Neural cell (in vitro differentiated cells): ENCODE measurements at regions not wholly inside any gene's neighbourhood (a gene's known extent, or its start where the extent isn't known, plus 50 kb on each side); places are given as distances from the start of the nearest gene placed in this dataset.

Source experiments
- H2AFZ ChIP-seq: fragments of 200-600, 300-800 bp; sonication (generic), shearing (Covaris generic); 2 replicates; pipeline ENCODE4 v1.6.0; 2014; ENCODE audit warnings: low read depth, mild to moderate bottlenecking, antibody characterized with exemption, low read length, moderate library complexity
- H3F3A ChIP-seq: fragments of 200-600 bp; shearing (Covaris generic); 2 replicates; pipeline ENCODE4 v1.6.1; 2016; ENCODE audit warnings: mild to moderate bottlenecking, moderate library complexity, mixed read lengths, antibody characterized with exemption, low read length; ENCODE audit not compliant: insufficient read depth, poor library complexity, severe bottlenecking
- H3K27ac ChIP-seq: fragments of 200-600, 300-800 bp; sonication (generic), shearing (Covaris generic); 2 replicates; pipeline ENCODE4 v1.5.1; 2014; ENCODE audit warnings: mild to moderate bottlenecking, low read length, moderate library complexity
- H3K27me3 ChIP-seq: fragments of 300-800, 200-600 bp; sonication (generic), shearing (Covaris generic); 2 replicates; pipeline ENCODE4 v1.6.0; 2014; ENCODE audit warnings: mild to moderate bottlenecking, low read depth, low read length, moderate library complexity; ENCODE audit not compliant: insufficient read depth
- H3K36me3 ChIP-seq: fragments of 300-800, 200-600 bp; sonication (generic), shearing (Covaris generic); 2 replicates; pipeline ENCODE4 v1.5.1; 2014; ENCODE audit warnings: mild to moderate bottlenecking, antibody characterized with exemption, low read length, moderate library complexity; ENCODE audit not compliant: insufficient read depth
- H3K4me2 ChIP-seq: fragments of 300-800, 200-600 bp; sonication (generic), shearing (Covaris generic); 2 replicates; pipeline ENCODE4 v1.6.0; 2014; ENCODE audit warnings: mild to moderate bottlenecking, low read length
- H3K4me3 ChIP-seq: fragments of 300-800, 200-600 bp; sonication (generic), shearing (Covaris generic); 2 replicates; pipeline ENCODE4 v1.5.1; 2014; ENCODE audit warnings: mild to moderate bottlenecking, low read length, moderate library complexity
- H3K79me2 ChIP-seq: fragments of 200-600 bp; shearing (Covaris generic); replicated peaks from 2 replicates; pipeline ENCODE4 v1.6.0; 2014; ENCODE audit warnings: mild to moderate bottlenecking, low read length, moderate library complexity; ENCODE audit not compliant: insufficient read depth
- H3K9ac ChIP-seq: fragments of 300-800, 200-600 bp; sonication (generic), shearing (Covaris generic); 2 replicates; pipeline ENCODE4 v1.6.1; 2016; ENCODE audit warnings: mild to moderate bottlenecking, low read length, mixed read lengths
- H3K9me2 ChIP-seq: fragments of 200-600 bp; shearing (Covaris generic); 2 replicates; pipeline ENCODE4 v1.6.1; 2016; ENCODE audit warnings: mild to moderate bottlenecking, low read length, mixed read lengths; ENCODE audit not compliant: insufficient read depth
- H3K9me3 ChIP-seq: fragments of 200-600, 300-800 bp; sonication (generic), shearing (Covaris generic); 2 replicates; pipeline ENCODE4 v1.6.1; 2016; ENCODE audit warnings: mild to moderate bottlenecking, mixed run types, low read length, moderate library complexity, mixed read lengths
- H4K20me1 ChIP-seq: fragments of 200-600 bp; shearing (Covaris generic); 2 replicates; pipeline ENCODE4 v1.6.1; 2016; ENCODE audit warnings: mild to moderate bottlenecking, mixed run types; ENCODE audit not compliant: insufficient read depth
- CTCF ChIP-seq: fragments of 450-650 bp; IDR thresholded peaks from 2 replicates; pipeline ENCODE4 v1.5.1; 2014; ENCODE audit warnings: antibody characterized with exemption, mild to moderate bottlenecking, moderate library complexity; ENCODE audit not compliant: poor library complexity, severe bottlenecking
- EP300 ChIP-seq: fragments of 450-650 bp; conservative IDR thresholded peaks from 2 replicates; pipeline ENCODE4 v1.6.1; 2014; ENCODE audit warnings: antibody characterized with exemption, mild to moderate bottlenecking, moderate library complexity; ENCODE audit not compliant: poor library complexity, severe bottlenecking
- EZH2 ChIP-seq: fragments of 200-600, 300-800 bp; shearing (Covaris generic), sonication (generic); IDR thresholded peaks from 2 replicates; pipeline ENCODE4 v1.6.1; 2014; ENCODE audit warnings: antibody characterized with exemption, low read length, borderline replicate concordance, mild to moderate bottlenecking; ENCODE audit not compliant: insufficient read depth, poor library complexity, severe bottlenecking
- MXI1 ChIP-seq: fragments of 450-650 bp; conservative IDR thresholded peaks from 2 replicates; pipeline ENCODE4 v1.6.1; 2014; ENCODE audit warnings: antibody characterized with exemption, mild to moderate bottlenecking; ENCODE audit not compliant: poor library complexity, severe bottlenecking
- POLR2AphosphoS5 ChIP-seq: IDR thresholded peaks from 2 replicates; pipeline ENCODE4 v1.6.1; 2012
- RAD21 ChIP-seq: fragments of 450-650 bp; conservative IDR thresholded peaks from 2 replicates; pipeline ENCODE4 v1.6.1; 2014; ENCODE audit warnings: antibody characterized with exemption, mild to moderate bottlenecking, moderate library complexity
- REST ChIP-seq: IDR thresholded peaks from 2 replicates; pipeline ENCODE4 v1.6.1; 2012; ENCODE audit warnings: borderline replicate concordance
- SMC3 ChIP-seq: fragments of 450-650 bp; conservative IDR thresholded peaks from 2 replicates; pipeline ENCODE4 v1.6.1; 2014; ENCODE audit warnings: antibody characterized with exemption, mild to moderate bottlenecking, moderate library complexity; ENCODE audit not compliant: poor library complexity
- TAF1 ChIP-seq: IDR thresholded peaks from 2 replicates; pipeline ENCODE4 v1.6.1; 2012; ENCODE audit warnings: low read depth

- no peaks in the 10 kb centered on the region for H3K36me3 ChIP-seq
- H3K4me3 ChIP-seq = no peak overlapping the region
- no peaks in the 10 kb centered on the region for H3F3A ChIP-seq
- H3K9me2 ChIP-seq = no peaks in the 10 kb centered on the region
- no peaks in the 10 kb centered on the region for H3K9me3 ChIP-seq
- no peak overlapping the region for H3K27ac ChIP-seq
- TF ChIP-seq SMC3 (no peak), EP300 (no peak), EZH2 (no peak), RAD21 (no peak), MXI1 (no peak), TAF1 (no peak), REST (no peak), POLR2AphosphoS5 (no peak), CTCF (no peak)
- no peaks in the 10 kb centered on the region for H3K79me2 ChIP-seq
- no peaks in the 10 kb centered on the region for H4K20me1 ChIP-seq
- no peak overlapping the region for H2AFZ ChIP-seq
- H3K9ac ChIP-seq = no peak overlapping the region
- H3K4me2 ChIP-seq = no peak overlapping the region
- no peaks in the 10 kb centered on the region for H3K27me3 ChIP-seq
These were observed 546.5 kb upstream of the ANO5 start for GRCh38 chr11:21646351-21646750.

- no peaks in the 10 kb centered on the region for H3K27me3 ChIP-seq
- H3K4me3 ChIP-seq = no peak overlapping the region
- no peaks in the 10 kb centered on the region for H3F3A ChIP-seq
- no peak overlapping the region for H3K9ac ChIP-seq
- no peaks in the 10 kb centered on the region for H4K20me1 ChIP-seq
- no peaks in the 10 kb centered on the region for H3K36me3 ChIP-seq
- H3K9me2 ChIP-seq = no peaks in the 10 kb centered on the region
- H3K4me2 ChIP-seq = no peak overlapping the region
- no peak overlapping the region for H3K27ac ChIP-seq
- TF ChIP-seq MXI1 (no peak), EP300 (no peak), RAD21 (no peak), TAF1 (no peak), EZH2 (no peak), REST (no peak), SMC3 (no peak), POLR2AphosphoS5 (no peak), CTCF (no peak)
- no peak overlapping the region for H2AFZ ChIP-seq
- no peaks in the 10 kb centered on the region for H3K9me3 ChIP-seq
- H3K79me2 ChIP-seq = no peaks in the 10 kb centered on the region
These were observed 541.9 kb upstream of the ANO5 start for GRCh38 chr11:21650961-21651360.
